GM12873 (cell line): ENCODE measurements at regions not wholly inside any gene's neighbourhood (a gene's known extent, or its start where the extent isn't known, plus 50 kb on each side); places are given as distances from the start of the nearest gene placed in this dataset.

Source experiments
- TF ChIP-seq, protein P1 (sequence below): IDR thresholded peaks from 2 replicates; pipeline ENCODE4 v1.5.1; 2012; ENCODE audit warnings: low read depth, mild to moderate bottlenecking, moderate library complexity, low read length, control low read depth; ENCODE audit not compliant: insufficient read depth; ENCODE audit errors: missing control alignments

DNA sequence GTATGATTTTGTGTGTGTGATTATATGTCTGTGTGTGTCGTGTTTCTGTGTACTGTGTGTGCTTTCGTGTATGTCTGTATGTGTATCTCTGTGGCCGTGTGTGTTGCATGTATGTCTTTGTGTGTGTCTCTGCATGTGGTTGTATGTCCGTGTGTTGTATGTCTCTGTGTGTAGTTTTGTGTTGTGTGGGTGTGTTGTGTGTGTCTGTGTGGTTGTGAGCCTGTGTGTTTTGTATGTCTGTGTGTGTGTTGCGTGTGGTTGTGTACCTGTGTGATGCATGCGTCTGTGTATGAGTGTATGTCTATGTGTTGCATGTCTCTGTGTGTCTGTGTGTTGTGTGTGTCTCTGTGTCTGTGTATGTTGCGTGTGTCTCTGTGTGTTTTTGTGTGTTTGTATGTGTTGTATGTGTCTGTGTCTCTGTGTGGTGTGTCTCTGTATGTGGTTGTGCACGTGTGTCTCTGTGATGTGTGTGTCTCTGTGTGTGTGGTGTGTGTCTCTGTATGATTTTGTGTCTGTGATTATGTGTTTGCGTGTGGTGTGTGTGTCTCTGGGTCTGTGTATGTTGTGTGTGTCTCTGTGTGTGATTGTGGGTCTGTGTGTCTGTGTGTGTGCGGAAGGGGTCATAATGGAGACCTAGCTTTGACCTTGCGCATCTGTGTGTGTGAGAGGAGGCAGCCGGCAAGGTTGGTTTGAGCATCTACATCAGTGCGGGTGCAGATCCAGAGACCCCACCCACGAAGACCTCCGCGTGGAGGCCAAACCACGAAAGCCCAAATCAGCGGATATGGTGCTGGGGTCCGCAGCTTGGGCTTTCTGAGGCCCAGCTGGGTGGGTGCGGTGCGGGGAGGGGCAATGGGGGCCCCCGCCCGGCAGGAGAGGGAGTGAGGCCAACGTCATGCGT lies 212.6 kb upstream of the GSE1 start:
- TF ChIP-seq, protein P1, sequence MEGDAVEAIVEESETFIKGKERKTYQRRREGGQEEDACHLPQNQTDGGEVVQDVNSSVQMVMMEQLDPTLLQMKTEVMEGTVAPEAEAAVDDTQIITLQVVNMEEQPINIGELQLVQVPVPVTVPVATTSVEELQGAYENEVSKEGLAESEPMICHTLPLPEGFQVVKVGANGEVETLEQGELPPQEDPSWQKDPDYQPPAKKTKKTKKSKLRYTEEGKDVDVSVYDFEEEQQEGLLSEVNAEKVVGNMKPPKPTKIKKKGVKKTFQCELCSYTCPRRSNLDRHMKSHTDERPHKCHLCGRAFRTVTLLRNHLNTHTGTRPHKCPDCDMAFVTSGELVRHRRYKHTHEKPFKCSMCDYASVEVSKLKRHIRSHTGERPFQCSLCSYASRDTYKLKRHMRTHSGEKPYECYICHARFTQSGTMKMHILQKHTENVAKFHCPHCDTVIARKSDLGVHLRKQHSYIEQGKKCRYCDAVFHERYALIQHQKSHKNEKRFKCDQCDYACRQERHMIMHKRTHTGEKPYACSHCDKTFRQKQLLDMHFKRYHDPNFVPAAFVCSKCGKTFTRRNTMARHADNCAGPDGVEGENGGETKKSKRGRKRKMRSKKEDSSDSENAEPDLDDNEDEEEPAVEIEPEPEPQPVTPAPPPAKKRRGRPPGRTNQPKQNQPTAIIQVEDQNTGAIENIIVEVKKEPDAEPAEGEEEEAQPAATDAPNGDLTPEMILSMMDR: no peak

DNA sequence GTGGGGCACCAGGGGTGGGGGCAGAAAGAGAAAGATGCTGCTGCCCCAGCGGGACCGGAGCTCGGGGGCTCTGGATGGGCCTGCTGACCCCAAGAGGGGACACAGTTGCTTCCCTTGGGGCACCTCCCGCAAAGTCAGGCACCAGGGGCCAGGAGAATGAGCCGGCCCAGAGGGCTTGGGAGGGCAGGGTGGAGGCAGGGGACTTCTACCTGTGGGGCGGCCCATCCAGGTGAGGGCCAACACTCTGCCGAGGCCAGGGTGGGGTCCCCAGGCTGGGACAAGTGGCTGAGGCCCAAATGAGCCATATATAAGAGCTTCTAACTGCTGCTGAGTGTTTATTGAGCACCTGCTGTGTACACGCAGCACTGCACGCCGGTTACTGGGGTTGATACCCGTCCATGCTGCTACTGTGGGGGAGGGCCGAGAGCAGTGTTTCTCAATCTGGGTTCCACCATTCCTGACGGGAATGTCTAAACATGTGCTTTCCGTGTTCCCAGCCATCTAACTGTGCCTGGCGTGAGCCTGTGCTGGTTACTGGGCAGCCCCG lies 211.7 kb upstream of the GSE1 start:
- TF ChIP-seq, protein P1: no peak

DNA sequence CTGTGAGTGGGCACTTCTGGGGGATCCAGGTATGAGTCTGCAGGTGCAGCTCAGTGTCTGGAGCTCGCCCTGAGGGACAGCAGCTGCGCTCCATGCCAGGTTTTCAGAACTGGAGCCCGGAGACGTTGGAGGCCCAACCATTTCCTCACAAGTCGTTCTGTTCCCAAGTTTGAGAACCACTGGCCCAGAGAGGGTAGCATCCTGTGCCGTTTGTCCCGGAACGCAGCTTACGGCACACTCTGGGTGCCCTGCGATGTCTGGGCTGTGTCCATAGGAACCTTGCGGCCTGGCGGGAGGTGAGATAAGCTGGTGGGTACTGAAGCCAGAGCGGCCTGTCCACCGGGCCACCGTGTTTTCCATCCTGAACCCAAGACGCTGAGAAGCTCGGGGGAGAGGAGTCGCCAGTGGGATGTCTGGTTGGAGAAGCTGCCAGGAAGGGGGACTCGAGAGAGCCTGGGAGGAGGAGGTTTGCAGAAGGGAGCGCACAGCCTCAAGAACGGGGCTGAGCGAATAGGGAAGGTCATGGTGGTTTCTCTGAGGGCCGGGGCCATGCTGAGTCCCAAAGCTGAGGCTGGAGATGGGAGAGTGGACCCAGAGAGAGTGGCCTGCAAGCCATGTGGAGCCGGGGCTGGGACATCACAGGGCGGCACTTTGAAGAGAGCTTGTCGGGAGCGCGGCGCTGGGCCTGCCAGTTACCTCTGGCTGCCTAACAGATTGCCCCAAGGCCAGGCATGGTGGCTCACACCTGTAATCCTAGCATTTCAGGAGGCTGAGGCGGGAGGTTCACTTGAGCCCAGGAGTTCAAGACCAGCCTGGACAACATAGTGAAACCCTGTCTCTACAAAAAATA lies 211.0 kb upstream of the GSE1 start:
- TF ChIP-seq, protein P1: no peak

DNA sequence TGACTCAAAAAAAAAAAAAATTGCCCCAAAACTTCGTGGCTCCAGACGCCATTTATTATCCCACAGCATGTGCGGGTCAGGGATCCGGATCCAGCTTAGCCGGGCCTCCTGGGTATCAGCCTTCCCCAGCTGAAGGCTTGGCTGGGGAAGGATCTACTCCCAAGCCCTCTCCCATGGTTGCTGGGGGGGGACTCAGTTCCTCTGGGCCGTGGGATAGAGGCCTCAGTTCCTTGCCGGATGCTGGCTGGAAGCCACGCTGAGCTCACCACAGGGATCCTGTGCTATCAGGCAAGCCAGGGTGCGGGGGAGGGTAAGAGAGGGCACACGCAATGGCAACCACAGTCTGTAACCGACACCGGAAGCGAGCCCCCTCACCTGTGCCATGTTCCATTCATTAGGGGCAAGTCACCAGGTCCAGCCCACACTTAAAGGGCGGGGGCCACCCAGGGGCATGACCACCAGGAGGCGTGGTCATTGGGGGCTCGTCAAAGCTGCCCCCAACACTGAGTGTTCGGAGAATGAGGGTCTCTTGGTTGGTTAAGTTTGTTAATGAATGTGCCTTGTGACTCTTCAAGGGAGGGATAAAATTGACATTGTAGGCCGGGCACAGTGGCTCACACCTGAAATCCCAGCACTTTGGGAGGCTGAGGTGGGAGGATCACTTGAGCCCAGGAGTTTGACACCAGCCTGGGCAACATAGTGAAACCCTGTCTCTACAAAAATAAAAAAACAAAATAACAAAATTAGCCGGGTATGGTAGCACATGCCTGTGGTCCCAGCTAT lies 210.0 kb upstream of the GSE1 start:
- TF ChIP-seq, protein P1: no peak

DNA sequence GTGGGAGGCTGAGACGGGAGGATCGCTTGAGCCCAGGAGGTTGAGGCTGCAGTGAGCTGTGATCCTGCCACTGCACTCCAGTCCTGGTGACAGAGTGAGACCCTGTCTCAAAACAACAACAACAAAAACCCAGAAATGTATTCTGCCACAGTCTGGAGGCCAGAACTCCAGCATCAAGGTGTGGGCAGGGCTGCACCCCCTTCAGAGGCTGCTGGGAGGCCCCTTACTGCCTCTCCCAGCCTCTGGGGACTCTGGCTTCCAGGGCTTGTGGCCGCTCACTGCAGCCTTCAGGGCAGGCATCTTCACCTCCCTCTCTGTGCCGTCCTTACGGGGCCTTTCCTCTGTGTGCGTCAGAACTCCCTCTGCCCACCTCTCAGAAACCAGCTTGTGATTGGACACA lies 209.4 kb upstream of the GSE1 start:
- TF ChIP-seq, protein P1: no peak

DNA sequence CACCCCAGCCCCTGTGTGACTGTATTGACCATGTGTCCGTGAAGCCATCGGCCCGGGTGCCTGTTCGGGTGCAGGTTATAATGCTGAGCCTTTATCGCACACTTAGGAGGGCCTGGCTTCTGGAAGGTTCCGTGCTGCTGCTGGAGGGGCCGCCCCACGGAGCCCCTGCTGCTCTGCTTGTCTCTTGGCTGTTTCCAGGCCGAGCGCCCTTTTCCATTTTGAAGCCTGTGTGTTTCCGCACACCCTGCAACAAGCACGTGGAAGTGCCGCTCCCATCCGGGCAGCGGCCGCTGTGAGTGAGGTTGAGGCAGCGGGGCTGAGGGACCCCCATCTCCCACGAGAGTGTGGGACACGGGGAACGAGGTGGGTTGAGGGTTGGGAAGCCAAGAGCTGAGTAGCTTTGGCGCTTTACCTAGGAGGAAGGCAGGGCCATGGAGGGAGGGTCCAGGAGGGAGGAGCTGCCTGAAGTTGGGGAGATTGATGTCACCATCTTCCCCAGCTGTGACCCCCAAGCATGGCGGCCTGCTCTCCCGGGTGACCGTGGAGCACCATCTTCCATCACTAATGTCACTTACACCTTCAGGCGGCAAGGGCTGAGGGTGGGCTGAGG lies 200.1 kb upstream of the GSE1 start:
- TF ChIP-seq, protein P1: no peak
